Skeletal muscle tissue (tissue), 3 donors: ENCODE measurements at regions not wholly inside any gene's neighbourhood (a gene's known extent, or its start where the extent isn't known, plus 50 kb on each side); places are given as distances from the start of the nearest gene placed in this dataset.
"Not testable (repeated sequence)": the region's sequence is repeated elsewhere in the genome, so short reads cannot be mapped to it uniquely, and the experiment has no call there.

ENCODE experiments used
- H3K27ac ChIP-seq: one replicate; pipeline ENCODE4 v1.7.0; 2013; ENCODE audit warnings: mild to moderate bottlenecking, low read depth, low read length, inconsistent platforms
- H3K27me3 ChIP-seq, 3 donors: one replicate each; pipeline ENCODE4 v1.7.0; 2013; ENCODE audit warnings: low read length in 3 of 3; ENCODE audit not compliant: control insufficient read depth in 3 of 3, insufficient read depth in 3 of 3
- H3K36me3 ChIP-seq, 3 donors: one replicate each; pipeline ENCODE4 v1.7.0; 2013; ENCODE audit warnings: low read length in 3 of 3; ENCODE audit not compliant: control insufficient read depth in 3 of 3, insufficient read depth in 3 of 3
- H3K4me1 ChIP-seq, 3 donors: one replicate each; pipeline ENCODE4 v1.7.0; 2013; ENCODE audit warnings: low read length in 3 of 3, mild to moderate bottlenecking in 3 of 3; ENCODE audit not compliant: control insufficient read depth in 3 of 3, insufficient read depth in 3 of 3
- H3K4me3 ChIP-seq, 3 donors: one replicate each; pipeline ENCODE4 v1.7.0; 2013; ENCODE audit warnings: low read length in 3 of 3
- H3K9ac ChIP-seq, 3 donors: one replicate each; pipeline ENCODE4 v1.7.0; 2013; ENCODE audit warnings: low read length in 3 of 3, mild to moderate bottlenecking in 3 of 3, moderate library complexity in 2 of 3, low read depth in 1 of 3
- H3K9me3 ChIP-seq, 3 donors: one replicate each; pipeline ENCODE4 v1.7.0; 2013; ENCODE audit warnings: low read length in 3 of 3; ENCODE audit not compliant: control insufficient read depth in 3 of 3
- donor health status: Osteomylitis.

- Histone ChIP-seq H3K9ac (no peak overlapping the region), H3K9me3 (peaks cover 0 to 3% (median 0%) of the 10 kb centered on the region in 3 donors), H3K4me1 (peaks cover 0 to 6% (median 2%) of the 10 kb centered on the region in 3 donors), H3K27me3 (no peaks in the 10 kb centered on the region), H3K36me3 (no peaks in the 10 kb centered on the region), H3K4me3 (peak overlapping the region in 1 of 3 donors; percentile 1), H3K27ac (peak overlapping the region; percentile 75)
Measured at GRCh38 chr4:186845137-186845842, 121.6 kb upstream of the FAT1 start.

GRCh38 chr4:186846426-186846825, 122.8 kb upstream of the FAT1 start:
- Histone ChIP-seq H3K9me3 (peaks cover 0 to 5% (median 2%) of the 10 kb centered on the region in 3 donors), H3K9ac (no peak overlapping the region), H3K36me3 (no peaks in the 10 kb centered on the region), H3K4me3 (no peak overlapping the region), H3K27ac (no peak overlapping the region), H3K27me3 (no peaks in the 10 kb centered on the region), H3K4me1 (peaks cover 0 to 6% (median 2%) of the 10 kb centered on the region in 3 donors)

GRCh38 chr4:186847429-186848131, 123.9 kb upstream of the FAT1 start:
- H3K4me3 ChIP-seq, H3K36me3 ChIP-seq, H3K9me3 ChIP-seq, H3K27me3 ChIP-seq, H3K9ac ChIP-seq, H3K4me1 ChIP-seq, H3K27ac ChIP-seq: not testable (repeated sequence)

DNA sequence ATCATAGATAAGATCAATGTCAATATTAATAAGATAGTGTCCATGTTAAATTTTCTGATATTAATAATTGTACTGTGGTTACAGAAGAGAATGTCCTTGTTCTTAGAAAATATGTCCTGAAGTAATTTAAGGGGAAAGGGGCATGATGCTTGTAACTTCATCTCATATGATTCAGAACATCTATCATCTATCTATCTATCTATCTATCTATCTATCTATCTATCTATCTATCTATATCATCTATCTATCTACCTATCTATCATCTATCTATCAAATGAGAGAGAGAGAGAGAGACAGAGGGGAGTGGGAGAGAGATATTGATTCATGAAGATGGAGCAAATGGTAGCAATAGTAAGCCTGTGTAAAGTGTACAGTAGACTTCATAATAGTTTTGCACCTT, 124.8 kb upstream of the FAT1 start:
- H3K9me3 ChIP-seq, result peaks cover 0 to 5% (median 2%) of the 10 kb centered on the region in 3 donors
- H3K27ac ChIP-seq, result no peak overlapping the region
- no peak overlapping the region for H3K9ac ChIP-seq
- peaks cover 0 to 6% (median 2%) of the 10 kb centered on the region in 3 donors for H3K4me1 ChIP-seq
- no peak overlapping the region for H3K4me3 ChIP-seq
- no peaks in the 10 kb centered on the region for H3K36me3 ChIP-seq
- H3K27me3 ChIP-seq, result no peaks in the 10 kb centered on the region

GRCh38 chr4:186851291-186852072, 127.8 kb upstream of the FAT1 start:
- no peaks in the 10 kb centered on the region for H3K27me3 ChIP-seq
- no peak overlapping the region for H3K9ac ChIP-seq
- peaks cover 0 to 5% (median 2%) of the 10 kb centered on the region in 3 donors for H3K9me3 ChIP-seq
- H3K27ac ChIP-seq, result no peak overlapping the region
- no peaks in the 10 kb centered on the region for H3K4me1 ChIP-seq
- no peak overlapping the region for H3K4me3 ChIP-seq
- H3K36me3 ChIP-seq, result no peaks in the 10 kb centered on the region

DNA sequence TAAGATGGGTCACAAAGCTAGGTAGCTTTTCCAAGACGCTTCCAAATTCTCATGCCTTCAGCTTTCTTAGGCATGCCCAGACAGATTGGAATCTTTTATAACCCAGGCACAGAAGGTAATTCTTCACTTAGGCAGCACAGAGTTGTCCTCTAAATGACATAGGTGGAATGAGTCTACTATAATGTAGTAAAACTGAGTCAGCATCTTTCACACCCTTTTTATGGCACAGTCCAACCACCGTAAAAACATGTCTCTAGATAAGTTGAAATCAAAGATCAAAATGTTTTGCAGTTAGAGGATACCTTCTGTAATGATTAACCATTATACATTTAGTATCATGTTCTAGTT, 128.4 kb upstream of the FAT1 start:
- H3K9me3 ChIP-seq, result peaks cover 0 to 5% (median 2%) of the 10 kb centered on the region in 3 donors
- H3K4me1 ChIP-seq, result no peaks in the 10 kb centered on the region
- no peak overlapping the region for H3K27ac ChIP-seq
- H3K27me3 ChIP-seq, result no peaks in the 10 kb centered on the region
- no peak overlapping the region for H3K9ac ChIP-seq
- H3K36me3 ChIP-seq, result no peaks in the 10 kb centered on the region
- no peak overlapping the region for H3K4me3 ChIP-seq

DNA sequence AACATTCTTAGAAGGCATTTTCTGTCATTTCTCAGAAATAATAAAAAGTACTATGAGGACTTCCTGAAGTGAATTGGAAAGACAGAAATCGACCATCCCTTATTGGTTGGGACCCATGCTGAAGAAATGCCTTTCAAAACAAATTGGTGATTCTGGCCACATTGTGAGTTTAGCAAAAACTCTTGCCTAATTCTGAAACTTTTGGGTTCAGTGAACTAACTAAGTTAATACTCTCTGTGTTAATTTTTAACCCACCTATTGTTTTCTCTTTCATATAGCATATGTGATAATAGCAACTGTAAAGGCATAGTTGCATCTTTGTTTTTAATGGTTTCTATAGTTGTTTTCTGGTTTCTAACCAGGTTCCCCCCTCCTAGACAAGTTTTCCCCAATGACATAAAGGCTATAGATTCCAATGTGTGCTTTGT, 129.3 kb upstream of the FAT1 start:
- no peaks in the 10 kb centered on the region for H3K27me3 ChIP-seq
- H3K4me1 ChIP-seq, result no peaks in the 10 kb centered on the region
- H3K36me3 ChIP-seq, result no peaks in the 10 kb centered on the region
- no peak overlapping the region for H3K9ac ChIP-seq
- H3K4me3 ChIP-seq, result no peak overlapping the region
- no peak overlapping the region for H3K27ac ChIP-seq
- peaks cover 0 to 5% (median 2%) of the 10 kb centered on the region in 3 donors for H3K9me3 ChIP-seq

DNA sequence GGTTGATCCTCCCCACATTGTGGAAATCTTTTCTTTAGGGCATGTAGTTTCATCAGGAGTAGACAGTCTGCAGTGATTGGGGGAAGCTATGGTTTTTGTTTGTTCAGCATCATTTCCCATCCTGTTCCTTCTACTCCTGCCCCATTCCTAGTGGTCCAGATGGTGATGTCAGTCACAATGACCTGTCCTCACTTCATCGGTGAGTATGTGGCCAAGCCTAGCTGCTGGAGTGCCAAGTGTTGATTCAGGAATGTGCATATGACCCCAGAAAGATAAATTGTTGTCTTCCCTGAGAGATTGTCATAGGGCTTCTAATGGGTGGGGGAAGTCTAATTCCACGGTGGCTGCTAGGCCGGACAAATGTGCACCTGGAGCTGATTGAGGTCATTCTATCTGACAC, 130.6 kb upstream of the FAT1 start:
- H3K27ac ChIP-seq, result no peak overlapping the region

DNA sequence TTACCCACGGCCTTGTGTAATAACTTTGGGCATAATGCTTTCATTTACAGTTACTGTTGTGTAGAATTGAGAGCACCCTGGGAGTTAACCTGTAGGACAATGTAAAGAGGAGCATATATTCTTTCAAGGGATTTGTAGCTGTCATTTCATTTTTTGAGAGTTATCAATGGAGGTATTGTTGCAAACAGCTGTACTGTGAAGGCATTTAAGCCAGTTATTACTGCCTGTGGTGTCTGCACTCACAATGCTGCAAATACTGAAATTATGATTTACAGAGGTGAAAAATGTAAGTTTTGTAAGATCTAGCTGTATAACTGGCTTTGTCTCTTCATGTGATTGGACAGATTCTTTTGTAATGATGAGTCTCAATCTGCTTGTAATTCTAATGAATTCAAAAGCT, 131.5 kb upstream of the FAT1 start:
- Histone ChIP-seq H3K9ac (no peak overlapping the region), H3K36me3 (no peaks in the 10 kb centered on the region), H3K4me1 (no peaks in the 10 kb centered on the region), H3K4me3 (no peak overlapping the region), H3K27me3 (no peaks in the 10 kb centered on the region), H3K27ac (no peak overlapping the region), H3K9me3 (peaks cover 0 to 3% (median 2%) of the 10 kb centered on the region in 3 donors)

More for the DNA sequence above, 130.6 kb upstream of the FAT1 start:
- Histone ChIP-seq H3K36me3 (no peaks in the 10 kb centered on the region), H3K4me1 (no peaks in the 10 kb centered on the region), H3K27me3 (no peaks in the 10 kb centered on the region), H3K9me3 (peaks cover 0 to 5% (median 2%) of the 10 kb centered on the region in 3 donors), H3K4me3 (no peak overlapping the region), H3K9ac (no peak overlapping the region)

GRCh38 chr4:186857793-186858192, 134.1 kb upstream of the FAT1 start:
- H3K9ac ChIP-seq, result no peak overlapping the region
- no peak overlapping the region for H3K4me3 ChIP-seq
- H3K27ac ChIP-seq, result no peak overlapping the region

More at GRCh38 chr4:186857793-186858192, 134.1 kb upstream of the FAT1 start:
- Histone ChIP-seq H3K36me3 (no peaks in the 10 kb centered on the region), H3K27me3 (no peaks in the 10 kb centered on the region), H3K4me1 (no peaks in the 10 kb centered on the region), H3K9me3 (no peaks in the 10 kb centered on the region)
